SKM-1 treated with dmso at 0.1 percent for 144 hours (cell line): ENCODE measurements at regions not wholly inside any gene's neighbourhood (a gene's known extent, or its start where the extent isn't known, plus 50 kb on each side); places are given as distances from the start of the nearest gene placed in this dataset.

Experiments
- DNase-seq: peaks from one replicate; lab custom pipeline; 2025; ENCODE audit not compliant: unreplicated experiment; lab: John Stamatoyannopoulos, UW

- DNase-seq = no peak
Measured at GRCh38 chr2:9106338-9107167, 100.1 kb upstream of the ASAP2 start.

- no peak for DNase-seq
Measured at GRCh38 chr2:9105601-9106337, 100.8 kb upstream of the ASAP2 start.

- DNase-seq = no peak
Measured at GRCh38 chr2:9103663-9104277, 100.3 kb upstream of the MBOAT2 start.

GRCh38 chr2:9102861-9103662 lies 99.6 kb upstream of the MBOAT2 start:
- no peak for DNase-seq

- DNase-seq = no peak
Measured at GRCh38 chr2:9101763-9102425, 98.4 kb upstream of the MBOAT2 start.

GRCh38 chr2:9100080-9100876 lies 96.8 kb upstream of the MBOAT2 start:
- no peak for DNase-seq

DNA sequence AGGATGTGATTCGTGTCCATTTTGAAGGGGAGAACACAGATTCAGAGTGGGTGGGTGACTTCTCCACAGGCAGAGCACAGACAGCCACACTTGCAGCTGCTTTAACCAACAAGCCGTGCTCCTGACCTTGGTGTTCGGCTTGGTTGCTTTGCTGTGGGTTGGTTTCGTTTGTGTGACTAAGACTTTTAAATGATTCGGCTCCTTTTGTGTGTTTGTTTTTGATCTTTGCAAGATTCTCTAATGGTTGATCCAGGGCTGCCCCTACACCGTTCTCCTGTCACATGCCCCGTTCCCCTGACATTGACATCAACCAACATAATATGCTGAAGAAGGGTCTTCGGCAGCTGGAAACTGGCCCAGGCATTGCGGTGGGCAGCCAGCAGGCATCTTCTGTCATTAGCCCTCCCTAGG lies 95.9 kb upstream of the MBOAT2 start:
- DNase-seq = no peak

DNA sequence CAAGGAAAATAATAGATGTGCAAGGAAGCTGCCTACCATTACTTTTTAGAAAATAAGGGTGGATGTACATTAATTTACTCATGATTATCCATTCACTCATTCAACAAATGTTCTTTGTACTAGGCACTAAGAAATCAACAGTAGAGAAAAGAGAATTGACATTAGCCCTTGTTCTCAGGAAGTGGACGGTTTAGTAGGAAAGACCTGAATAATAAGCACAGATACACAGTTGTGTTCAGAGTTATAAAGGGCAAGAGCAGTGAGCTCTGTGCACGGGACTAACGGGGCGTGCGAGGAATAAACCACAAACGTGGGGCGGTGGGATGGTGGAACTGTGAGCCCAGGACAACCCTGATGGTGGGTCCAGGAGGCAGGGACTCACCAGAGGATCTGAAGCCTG lies 94.4 kb upstream of the MBOAT2 start:
- no peak for DNase-seq

DNA sequence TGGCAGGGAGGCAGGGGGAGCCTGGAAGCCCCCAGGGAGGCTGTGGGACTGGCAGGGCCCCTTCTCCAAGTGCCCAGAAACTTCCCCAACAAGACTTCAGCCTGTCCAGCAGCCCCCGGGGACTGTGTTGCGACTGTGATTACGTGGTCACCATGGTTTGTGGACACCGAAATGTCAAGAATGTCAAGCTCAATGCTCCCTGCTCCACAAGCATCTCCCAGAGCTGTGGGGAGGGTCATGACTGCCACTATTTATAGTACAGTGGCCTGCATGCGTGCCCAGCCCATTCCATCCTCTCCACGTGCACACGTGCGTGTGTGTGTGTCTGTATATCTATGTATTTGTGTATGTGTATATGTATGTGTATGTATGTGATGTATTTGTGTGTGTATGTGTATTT lies 93.8 kb upstream of the MBOAT2 start:
- DNase-seq = no peak

DNA sequence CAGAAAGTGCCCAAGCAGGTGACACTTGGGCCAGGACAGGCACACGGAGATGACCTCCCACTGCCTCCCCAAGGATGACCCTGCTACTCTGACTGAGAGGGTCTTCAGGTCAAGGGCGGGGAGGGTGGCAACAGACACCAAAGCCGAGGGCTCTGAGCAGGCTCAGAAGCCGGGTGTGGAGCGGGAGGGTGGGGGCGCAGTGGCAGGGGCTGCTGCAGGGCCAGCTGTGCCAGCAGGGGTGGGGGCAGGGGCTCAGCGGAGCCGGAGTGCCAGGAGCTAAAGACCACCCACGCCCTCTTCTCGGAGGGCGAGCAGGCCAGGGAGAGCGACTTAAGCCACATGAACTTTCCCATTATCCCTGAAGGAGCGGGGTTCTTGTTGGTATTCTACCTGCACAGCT lies 93.3 kb upstream of the MBOAT2 start:
- DNase-seq = no peak

GRCh38 chr2:9095690-9096089 lies 92.2 kb upstream of the MBOAT2 start:
- DNase-seq = no peak

GRCh38 chr2:9095226-9095625 lies 91.7 kb upstream of the MBOAT2 start:
- no peak for DNase-seq

- DNase-seq = no peak
Measured at GRCh38 chr2:9094117-9094516, 90.6 kb upstream of the MBOAT2 start.

- DNase-seq = no peak
Measured at GRCh38 chr2:9093324-9093723, 89.8 kb upstream of the MBOAT2 start.

GRCh38 chr2:9092383-9093282 lies 89.1 kb upstream of the MBOAT2 start:
- DNase-seq = no peak

GRCh38 chr2:9091811-9092210 lies 88.3 kb upstream of the MBOAT2 start:
- no peak for DNase-seq

- DNase-seq = no peak
Measured at GRCh38 chr2:9089831-9090230, 86.3 kb upstream of the MBOAT2 start.

DNA sequence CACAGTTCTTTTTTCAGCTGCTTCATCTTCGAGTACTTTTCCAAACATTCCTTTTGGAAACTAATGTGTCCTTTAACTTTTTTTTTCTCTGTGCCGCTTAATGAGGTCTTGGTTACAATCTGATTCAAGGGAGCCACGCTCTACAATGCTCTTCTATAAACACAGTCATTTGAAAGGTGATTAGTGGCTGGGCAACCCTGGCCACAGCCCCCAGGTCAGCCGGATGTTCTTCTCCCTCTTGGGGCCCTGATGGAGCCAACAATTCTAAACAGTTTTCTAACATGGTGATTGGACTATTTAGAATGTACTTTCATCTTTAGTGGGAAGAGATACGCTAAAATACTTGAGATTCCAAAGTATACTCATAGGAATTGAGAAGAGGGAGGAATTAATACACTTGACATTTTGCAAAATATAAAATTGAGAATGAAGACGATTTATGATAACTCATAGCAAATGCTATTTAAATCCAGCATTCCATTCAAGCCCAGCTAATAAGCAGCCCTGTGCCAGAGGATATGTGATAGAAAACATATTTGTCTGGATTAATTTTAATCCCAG lies 83.7 kb upstream of the MBOAT2 start:
- no peak for DNase-seq

DNA sequence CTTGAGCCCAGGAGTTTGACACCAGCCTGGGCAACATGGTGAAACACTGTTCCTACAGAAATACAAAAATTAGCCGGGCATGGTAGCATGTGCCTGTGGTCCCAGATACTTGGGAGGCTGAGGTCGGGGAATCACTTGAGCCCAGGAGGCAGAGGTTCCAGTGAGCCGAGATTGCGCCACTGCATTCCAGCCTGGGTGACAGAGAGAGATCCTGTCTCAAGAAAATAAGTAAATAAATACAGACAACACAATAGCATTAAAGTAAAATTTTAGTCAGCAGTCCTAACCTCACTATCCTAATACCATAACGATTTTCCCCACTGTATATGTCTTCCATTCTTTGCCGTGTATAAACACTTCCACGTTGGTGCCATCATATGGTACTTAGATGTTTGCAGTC lies 83.0 kb upstream of the MBOAT2 start:
- no peak for DNase-seq
